HFFc6 (cell line): ENCODE measurements at regions not wholly inside any gene's neighbourhood (a gene's known extent, or its start where the extent isn't known, plus 50 kb on each side); places are given as distances from the start of the nearest gene placed in this dataset.

Experiments used
- DNase-seq: peaks from one replicate; pipeline ENCODE4 v3.0.0-alpha.2; 2018
- H3K27ac Mint-ChIP-seq: 2 replicates; pipeline ENCODE4 v1.8.0; 2020; ENCODE audit warnings: mild to moderate bottlenecking, mixed read lengths
- H3K27me3 Mint-ChIP-seq: 2 replicates; pipeline ENCODE4 v1.8.0; 2021; ENCODE audit warnings: mild to moderate bottlenecking, moderate library complexity, mixed read lengths; ENCODE audit not compliant: insufficient read depth
- H3K36me3 Mint-ChIP-seq: 2 replicates; pipeline ENCODE4 v1.8.0; 2021; ENCODE audit warnings: low read depth, mixed read lengths
- H3K4me1 Mint-ChIP-seq: 2 replicates; pipeline ENCODE4 v1.8.0; 2020; ENCODE audit warnings: low read depth, mixed read lengths
- H3K4me3 Mint-ChIP-seq: 2 replicates; pipeline ENCODE4 v1.8.0; 2020; ENCODE audit warnings: mild to moderate bottlenecking, moderate library complexity, mixed read lengths
- H3K9me3 Mint-ChIP-seq: 2 replicates; pipeline ENCODE4 v1.8.0; 2020; ENCODE audit warnings: mild to moderate bottlenecking, mixed read lengths
- TF ChIP-seq, protein P1 (sequence below): fragments of 200-600 bp; sonication (generic); IDR thresholded peaks from 2 replicates; pipeline ENCODE4 v1.5.0; 2021; ENCODE audit warnings: antibody characterized with exemption, mild to moderate bottlenecking

DNA sequence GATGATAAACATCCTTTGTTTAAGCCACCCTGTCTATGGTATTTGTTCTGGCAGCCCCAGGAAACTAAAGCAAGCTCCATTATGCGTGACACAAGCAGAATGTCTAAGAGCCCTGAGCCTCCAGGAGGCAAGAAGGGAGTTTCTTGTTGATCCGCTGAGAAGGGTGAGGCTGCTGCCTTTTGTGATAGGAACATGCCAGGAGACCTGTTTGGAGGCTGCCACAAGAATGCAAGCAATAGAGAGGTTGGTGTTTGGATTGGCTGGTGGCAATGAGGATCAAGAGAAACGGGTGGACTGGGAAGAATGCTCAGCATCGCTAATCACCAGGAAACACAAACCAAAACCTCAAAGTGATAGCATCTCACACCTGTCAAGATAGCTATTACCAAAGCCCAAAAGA lies 104.8 kb downstream of the ASB7 start:
- Mint-ChIP-seq H3K4me1 (peaks cover 41% of the 10 kb centered on the region), H3K36me3 (peaks cover 13% of the 10 kb centered on the region), H3K4me3 (no peak overlapping the region), H3K9me3 (peaks cover 15% of the 10 kb centered on the region), H3K27ac (no peak overlapping the region), H3K27me3 (peaks cover 6% of the 10 kb centered on the region)
- TF ChIP-seq, protein P1, sequence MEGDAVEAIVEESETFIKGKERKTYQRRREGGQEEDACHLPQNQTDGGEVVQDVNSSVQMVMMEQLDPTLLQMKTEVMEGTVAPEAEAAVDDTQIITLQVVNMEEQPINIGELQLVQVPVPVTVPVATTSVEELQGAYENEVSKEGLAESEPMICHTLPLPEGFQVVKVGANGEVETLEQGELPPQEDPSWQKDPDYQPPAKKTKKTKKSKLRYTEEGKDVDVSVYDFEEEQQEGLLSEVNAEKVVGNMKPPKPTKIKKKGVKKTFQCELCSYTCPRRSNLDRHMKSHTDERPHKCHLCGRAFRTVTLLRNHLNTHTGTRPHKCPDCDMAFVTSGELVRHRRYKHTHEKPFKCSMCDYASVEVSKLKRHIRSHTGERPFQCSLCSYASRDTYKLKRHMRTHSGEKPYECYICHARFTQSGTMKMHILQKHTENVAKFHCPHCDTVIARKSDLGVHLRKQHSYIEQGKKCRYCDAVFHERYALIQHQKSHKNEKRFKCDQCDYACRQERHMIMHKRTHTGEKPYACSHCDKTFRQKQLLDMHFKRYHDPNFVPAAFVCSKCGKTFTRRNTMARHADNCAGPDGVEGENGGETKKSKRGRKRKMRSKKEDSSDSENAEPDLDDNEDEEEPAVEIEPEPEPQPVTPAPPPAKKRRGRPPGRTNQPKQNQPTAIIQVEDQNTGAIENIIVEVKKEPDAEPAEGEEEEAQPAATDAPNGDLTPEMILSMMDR, result no peak
- DNase-seq, result no peak

GRCh38 chr15:100708916-100709315 lies 106.5 kb downstream of the ASB7 start:
- TF ChIP-seq, protein P1, result no peak
- Mint-ChIP-seq H3K27me3 (peaks cover 6% of the 10 kb centered on the region), H3K36me3 (peaks cover 9% of the 10 kb centered on the region), H3K4me3 (no peak overlapping the region), H3K27ac (no peak overlapping the region), H3K4me1 (peaks cover 40% of the 10 kb centered on the region), H3K9me3 (peaks cover 15% of the 10 kb centered on the region)
- no peak for DNase-seq

DNA sequence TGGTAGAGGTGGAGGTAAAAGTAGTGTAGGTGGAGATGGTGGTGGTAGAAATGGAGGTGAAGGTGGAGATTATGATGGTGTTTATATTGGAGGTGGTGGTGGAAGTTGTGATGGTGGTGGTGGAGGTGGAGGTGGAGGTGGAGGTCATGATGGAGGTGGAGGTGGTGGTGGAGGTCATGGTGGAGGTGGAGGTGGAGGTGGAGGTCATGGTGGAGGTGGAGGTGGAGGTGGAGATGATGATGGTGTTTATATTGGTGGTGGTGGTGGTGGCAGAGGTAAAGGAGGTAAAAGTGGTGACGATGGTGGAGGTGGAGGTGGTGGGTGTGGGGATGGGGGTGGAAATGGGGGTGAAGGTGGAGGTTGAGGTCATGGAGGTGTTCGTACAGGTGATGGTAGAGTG lies 107.8 kb downstream of the ASB7 start:
- TF ChIP-seq, protein P1, result no peak

DNA sequence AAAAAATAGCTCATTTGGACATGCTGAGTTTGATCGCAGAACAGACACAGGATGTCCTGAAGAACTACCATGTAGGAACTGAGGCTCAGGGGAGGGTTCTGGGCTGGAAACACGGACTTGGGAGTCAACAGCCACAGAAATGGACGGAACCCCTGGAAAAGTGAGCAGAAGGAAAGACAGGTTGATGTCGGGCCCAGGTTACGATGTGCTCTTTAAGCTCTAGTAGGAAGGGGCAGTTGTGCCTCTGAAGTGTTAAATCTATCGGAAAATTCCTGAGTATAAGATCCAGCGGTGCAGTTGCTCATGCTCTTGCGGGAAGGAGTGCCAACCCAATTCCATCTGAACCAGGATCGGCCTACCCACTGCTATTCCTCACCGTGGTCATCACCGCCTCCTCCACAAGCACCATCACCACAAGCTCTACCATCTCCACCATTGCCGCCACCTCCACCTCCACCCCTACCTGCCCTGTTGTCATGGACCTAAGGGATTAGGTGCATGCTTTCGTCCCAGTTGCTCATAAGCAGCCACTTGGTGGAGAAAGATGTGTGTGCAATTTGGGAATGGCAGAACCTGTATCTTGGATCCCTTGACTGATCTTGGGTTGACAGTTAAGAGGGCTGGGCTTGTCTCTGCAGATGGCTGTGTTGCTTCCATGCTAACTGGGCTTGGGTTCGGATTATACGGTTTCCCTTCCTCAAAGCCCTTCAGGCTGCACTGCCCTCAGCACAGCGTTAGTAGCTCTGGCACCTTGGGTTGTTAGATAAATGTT lies 108.5 kb downstream of the ASB7 start:
- Mint-ChIP-seq H3K36me3 (peaks cover 9% of the 10 kb centered on the region), H3K27ac (no peak overlapping the region), H3K4me3 (no peak overlapping the region), H3K4me1 (peaks cover 25% of the 10 kb centered on the region), H3K9me3 (peaks cover 15% of the 10 kb centered on the region), H3K27me3 (peaks cover 6% of the 10 kb centered on the region)
- TF ChIP-seq, protein P1, result no peak
- DNase-seq, result no peak

More for the DNA sequence above, 107.8 kb downstream of the ASB7 start:
- no peak overlapping the region for H3K4me3 Mint-ChIP-seq
- peaks cover 15% of the 10 kb centered on the region for H3K9me3 Mint-ChIP-seq
- H3K4me1 Mint-ChIP-seq, result peaks cover 28% of the 10 kb centered on the region
- H3K36me3 Mint-ChIP-seq, result peaks cover 9% of the 10 kb centered on the region
- no peak for DNase-seq
- H3K27me3 Mint-ChIP-seq, result peaks cover 6% of the 10 kb centered on the region
- H3K27ac Mint-ChIP-seq, result peak overlapping the region; percentile 44; the same call in 1 of the 2 replicates

- no peak for DNase-seq
- Mint-ChIP-seq H3K27me3 (peaks cover 6% of the 10 kb centered on the region), H3K36me3 (peaks cover 9% of the 10 kb centered on the region), H3K9me3 (peaks cover 15% of the 10 kb centered on the region), H3K27ac (no peak overlapping the region), H3K4me3 (no peak overlapping the region), H3K4me1 (peaks cover 25% of the 10 kb centered on the region)
- TF ChIP-seq, protein P1, result no peak
These were observed 109.2 kb downstream of the ASB7 start for GRCh38 chr15:100711516-100712021.
